ENCODE measurements at regions not wholly inside any gene's neighbourhood (a gene's known extent, or its start where the extent isn't known, plus 50 kb on each side); places are given as distances from the start of the nearest gene placed in this dataset.

- no peaks in the 10 kb centered on the region for H3K4me1 ChIP-seq (ENCODE audit: insufficient read depth)
- H3K36me3 Mint-ChIP-seq (ENCODE audit: low read depth), result no peaks in the 10 kb centered on the region
- H3K4me2 ChIP-seq, result no peak overlapping the region
- no peaks in the 10 kb centered on the region for H4K20me1 ChIP-seq (replicated peaks; ENCODE audit: insufficient read depth)
- H3K4me3 Mint-ChIP-seq, result no peak overlapping the region
- H3K9me3 Mint-ChIP-seq, result no peaks in the 10 kb centered on the region
- no peaks in the 10 kb centered on the region for H3K79me2 ChIP-seq (replicated peaks; ENCODE audit: insufficient read depth)
- no peak overlapping the region for H3K27ac ChIP-seq (ENCODE audit: low read depth)
- peak overlapping the region; percentile 79; the same call in 1 of the 2 replicates for H2AFZ ChIP-seq
- DNase-seq (ENCODE audit: low spot score), result no peak
- H3K4me1 Mint-ChIP-seq, result no peaks in the 10 kb centered on the region; the same call in 2 of the 3 replicates
- H3K27me3 Mint-ChIP-seq (ENCODE audit: insufficient read depth, low read depth, poor library complexity), result peaks cover 7% of the 10 kb centered on the region
- H3F3A ChIP-seq (replicated peaks; ENCODE audit: low read depth), result no peaks in the 10 kb centered on the region
- H3K4me3 ChIP-seq, result no peak overlapping the region
- no peak for TF ChIP-seq CREB1 (CRISPR knock-in tag; IDR thresholded peaks at IDR 0.05; ENCODE audit: low read depth)
- TF ChIP-seq ZNF462 (CRISPR knock-in tag; IDR thresholded peaks at IDR 0.05), result no peak
- no peak for TF ChIP-seq CTCF (conservative IDR thresholded peaks at IDR 0.05; ENCODE audit: low read depth in 2 of 2)
- TF ChIP-seq ETS1 (IDR thresholded peaks at IDR 0.05), result no peak
- no peak for TF ChIP-seq EZH2phosphoT487 (IDR thresholded peaks at IDR 0.05; ENCODE audit: unreplicated experiment)
- no peak for TF ChIP-seq STAT1 (IDR thresholded peaks at IDR 0.05; ENCODE audit: unreplicated experiment)
- no peak for TF ChIP-seq REST (IDR thresholded peaks at IDR 0.05; ENCODE audit: unreplicated experiment)
- no peak for TF ChIP-seq ZNF331 (CRISPR knock-in tag; IDR thresholded peaks at IDR 0.05; ENCODE audit: low read depth)
- no peak for TF ChIP-seq NANOG (IDR thresholded peaks at IDR 0.05; ENCODE audit: borderline replicate concordance)
- TF ChIP-seq JUNB (IDR thresholded peaks at IDR 0.05; ENCODE audit: unreplicated experiment), result no peak
- TF ChIP-seq POLR2AphosphoS5 (IDR thresholded peaks at IDR 0.05; ENCODE audit: low read depth), result no peak
- TF ChIP-seq ZNF114 (CRISPR knock-in tag; IDR thresholded peaks at IDR 0.05), result no peak
- no peak for TF ChIP-seq EZH2 (IDR thresholded peaks at IDR 0.05; ENCODE audit: low read depth, unreplicated experiment)
- ATAC-seq, result no peak
- H3K9me2 ChIP-seq (ENCODE audit: insufficient read depth), result no peaks in the 10 kb centered on the region; the same call in 1 of the 2 replicates
- H3K27ac Mint-ChIP-seq, result no peak overlapping the region
- no peaks in the 10 kb centered on the region for H3K36me3 ChIP-seq (ENCODE audit: insufficient read depth)
- H3K27me3 ChIP-seq (ENCODE audit: insufficient read depth), result no peaks in the 10 kb centered on the region
These were observed 545.5 kb downstream of the NTRK3 start for GRCh38 chr15:87711026-87711425.
